HG02970 (cell line): ENCODE measurements at regions not wholly inside any gene's neighbourhood (a gene's known extent, or its start where the extent isn't known, plus 50 kb on each side); places are given as distances from the start of the nearest gene placed in this dataset.
"Not testable (repeated sequence)": the region's sequence is repeated elsewhere in the genome, so short reads cannot be mapped to it uniquely, and the experiment has no call there.

Experiments
- ATAC-seq: cut with Tn5 transposase; IDR thresholded peaks from one replicate; pipeline ENCODE4 v1.9.1; 2021; ENCODE audit warnings: mild to moderate bottlenecking, moderate library complexity, moderate number of reproducible peaks; ENCODE audit not compliant: unreplicated experiment, low FRiP score

GRCh38 chr13:105672881-105673280 is 862.6 kb downstream of the EFNB2 start:
- no peak for ATAC-seq

- ATAC-seq, result not testable (repeated sequence)
Measured at GRCh38 chr13:105671131-105671530, 864.3 kb downstream of the EFNB2 start.

GRCh38 chr13:105670179-105670990 is 865.1 kb downstream of the EFNB2 start:
- ATAC-seq, result no peak

GRCh38 chr13:105665284-105665683 is 870.2 kb downstream of the EFNB2 start:
- ATAC-seq, result no peak

- no peak for ATAC-seq
Measured at GRCh38 chr13:105663182-105663581, 872.3 kb downstream of the EFNB2 start.

- no peak for ATAC-seq
Measured at GRCh38 chr13:105660561-105660960, 874.9 kb downstream of the EFNB2 start.

- ATAC-seq, result no peak
Measured at GRCh38 chr13:105658431-105658830, 877.0 kb downstream of the EFNB2 start.

- ATAC-seq, result no peak
Measured at GRCh38 chr13:105655046-105655445, 880.4 kb downstream of the EFNB2 start.

- no peak for ATAC-seq
Measured at GRCh38 chr13:105643966-105644365, 891.5 kb downstream of the EFNB2 start.

- ATAC-seq, result no peak
Measured at GRCh38 chr13:105642511-105642958, 892.9 kb downstream of the EFNB2 start.

GRCh38 chr13:105641121-105641520 is 894.3 kb downstream of the EFNB2 start:
- no peak for ATAC-seq

GRCh38 chr13:105638426-105638825 is 897.0 kb downstream of the EFNB2 start:
- no peak for ATAC-seq

- ATAC-seq, result no peak
Measured at GRCh38 chr13:105634059-105634458, 901.4 kb downstream of the EFNB2 start.

- ATAC-seq, result no peak
Measured at GRCh38 chr13:105630431-105630830, 905.0 kb downstream of the EFNB2 start.

GRCh38 chr13:105627270-105627669 is 908.2 kb downstream of the EFNB2 start:
- no peak for ATAC-seq

GRCh38 chr13:105625691-105626090 is 909.8 kb downstream of the EFNB2 start:
- ATAC-seq, result no peak

- ATAC-seq, result no peak
Measured at GRCh38 chr13:105616333-105617075, 919.0 kb downstream of the EFNB2 start.

- ATAC-seq, result no peak
Measured at GRCh38 chr13:105612541-105612940, 922.9 kb downstream of the EFNB2 start.

- ATAC-seq, result no peak
Measured at GRCh38 chr13:105611424-105611823, 924.0 kb downstream of the EFNB2 start.

GRCh38 chr13:105608104-105608503 is 927.4 kb downstream of the EFNB2 start:
- no peak for ATAC-seq

- ATAC-seq, result no peak
Measured at GRCh38 chr13:105607426-105607825, 928.0 kb downstream of the EFNB2 start.

- ATAC-seq, result no peak
Measured at GRCh38 chr13:105607016-105607415, 928.4 kb downstream of the EFNB2 start.
